ENCODE measurements at regions not wholly inside any gene's neighbourhood (a gene's known extent, or its start where the extent isn't known, plus 50 kb on each side); places are given as distances from the start of the nearest gene placed in this dataset.
"Not testable (repeated sequence)": the region's sequence is repeated elsewhere in the genome, so short reads cannot be mapped to it uniquely, and the experiment has no call there.

DNA sequence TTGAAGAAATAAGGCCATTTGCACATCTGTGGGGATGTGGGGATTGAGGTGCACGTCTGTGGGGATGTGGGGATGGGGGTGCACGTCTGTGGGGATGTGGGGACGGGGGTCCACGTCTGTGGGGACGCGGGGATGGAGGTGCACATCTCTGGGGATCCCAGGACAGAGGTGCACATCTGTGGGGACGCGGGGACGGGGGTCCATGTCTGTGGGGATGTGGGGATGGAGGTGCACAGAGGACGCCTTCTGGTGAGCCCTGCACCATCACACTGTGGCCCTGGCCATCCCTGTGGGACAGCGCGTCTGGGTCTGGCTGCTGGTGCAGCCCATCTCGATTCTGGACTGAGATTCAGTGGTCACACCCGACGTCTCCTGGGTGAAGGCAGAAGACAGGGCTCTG, 161.4 kb downstream of the LAT start:
- DNase-seq (ENCODE audit: low spot score), result no peak
- H3K4me3 Mint-ChIP-seq, result no peak overlapping the region
- peaks cover 6% of the 10 kb centered on the region for H3K36me3 Mint-ChIP-seq (ENCODE audit: low read depth)
- peaks cover 32% of the 10 kb centered on the region for H3K4me1 Mint-ChIP-seq (ENCODE audit: low read depth)
- H3K9me3 Mint-ChIP-seq, result no peaks in the 10 kb centered on the region
- no peak overlapping the region for H3K27ac Mint-ChIP-seq
- H3K27me3 Mint-ChIP-seq (ENCODE audit: insufficient read depth), result no peaks in the 10 kb centered on the region
- intact Hi-C loops (cut with micrococcal nuclease), result no loop called here

GRCh38 chr16:29145486-29146225, 160.8 kb downstream of the LAT start:
- H3K27ac Mint-ChIP-seq; H3K36me3 Mint-ChIP-seq (ENCODE audit: low read depth); H3K9me3 Mint-ChIP-seq; H3K4me3 Mint-ChIP-seq; H3K27me3 Mint-ChIP-seq (ENCODE audit: insufficient read depth); DNase-seq (ENCODE audit: low spot score); intact Hi-C loops (cut with micrococcal nuclease): not testable (repeated sequence)
- peaks cover 31% of the 10 kb centered on the region for H3K4me1 Mint-ChIP-seq (ENCODE audit: low read depth)

- H3K27ac Mint-ChIP-seq; DNase-seq (ENCODE audit: low spot score); H3K27me3 Mint-ChIP-seq (ENCODE audit: insufficient read depth); H3K4me3 Mint-ChIP-seq; intact Hi-C loops (cut with micrococcal nuclease); H3K9me3 Mint-ChIP-seq; H3K36me3 Mint-ChIP-seq (ENCODE audit: low read depth): not testable (repeated sequence)
- H3K4me1 Mint-ChIP-seq (ENCODE audit: low read depth), result peaks cover 26% of the 10 kb centered on the region
These were observed 160.2 kb downstream of the LAT start for GRCh38 chr16:29145086-29145485.

GRCh38 chr16:29144669-29145062, 159.8 kb downstream of the LAT start:
- H3K36me3 Mint-ChIP-seq (ENCODE audit: low read depth); H3K4me3 Mint-ChIP-seq; H3K27ac Mint-ChIP-seq; H3K27me3 Mint-ChIP-seq (ENCODE audit: insufficient read depth); intact Hi-C loops (cut with micrococcal nuclease); H3K9me3 Mint-ChIP-seq; DNase-seq (ENCODE audit: low spot score): not testable (repeated sequence)
- H3K4me1 Mint-ChIP-seq (ENCODE audit: low read depth), result peaks cover 21% of the 10 kb centered on the region

DNA sequence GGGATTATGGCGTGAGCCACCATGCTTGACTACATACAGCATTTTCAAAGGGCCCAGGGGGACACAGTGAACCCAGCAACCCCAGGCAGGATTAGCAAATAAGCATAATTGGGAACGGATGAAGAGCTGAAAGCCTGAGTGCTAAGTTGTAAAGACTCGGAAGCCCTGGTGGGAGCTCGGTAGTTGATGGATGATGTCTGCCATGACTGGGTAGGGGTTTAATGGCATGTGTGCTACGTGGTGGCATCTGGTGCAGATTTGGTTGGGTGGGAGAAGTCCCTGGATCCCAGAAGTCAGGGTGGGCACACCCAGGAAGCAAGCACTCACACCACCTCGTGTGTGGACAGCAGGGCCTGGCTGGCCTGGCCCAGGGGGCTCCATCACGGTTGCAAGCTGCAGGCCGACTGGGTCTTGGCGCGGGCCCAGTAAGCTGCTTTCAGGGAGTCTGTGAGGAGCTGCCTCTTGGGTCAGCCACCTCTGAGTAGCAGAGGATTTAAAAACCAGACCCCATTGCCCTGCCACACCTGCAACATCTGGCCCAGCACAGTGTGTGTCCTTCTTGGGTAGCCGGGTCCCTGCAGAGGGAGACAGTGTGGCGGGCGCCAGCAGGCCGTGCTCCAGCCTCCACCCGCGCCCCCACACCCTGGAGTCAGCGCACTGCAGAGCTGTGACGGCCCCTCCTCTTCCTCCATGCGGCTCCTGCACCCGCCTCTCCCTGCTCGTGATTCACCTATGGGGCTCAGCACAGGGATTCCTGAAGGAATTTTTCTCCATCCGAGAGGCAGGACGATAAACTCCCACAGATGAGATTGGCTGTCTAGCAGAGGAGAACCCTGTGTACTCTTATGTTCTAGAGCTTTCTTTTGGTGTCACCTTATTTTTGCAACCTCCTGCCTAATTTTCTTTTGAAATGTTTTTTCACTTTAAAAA, 159.2 kb downstream of the LAT start:
- DNase-seq (ENCODE audit: low spot score); H3K27me3 Mint-ChIP-seq (ENCODE audit: insufficient read depth); H3K27ac Mint-ChIP-seq; intact Hi-C loops (cut with micrococcal nuclease); H3K4me3 Mint-ChIP-seq; H3K36me3 Mint-ChIP-seq (ENCODE audit: low read depth); H3K9me3 Mint-ChIP-seq: not testable (repeated sequence)
- H3K4me1 Mint-ChIP-seq (ENCODE audit: low read depth), result peaks cover 15% of the 10 kb centered on the region

GRCh38 chr16:29142506-29142905, 157.7 kb downstream of the LAT start:
- H3K9me3 Mint-ChIP-seq; H3K36me3 Mint-ChIP-seq (ENCODE audit: low read depth); intact Hi-C loops (cut with micrococcal nuclease); H3K27me3 Mint-ChIP-seq (ENCODE audit: insufficient read depth); H3K27ac Mint-ChIP-seq; DNase-seq (ENCODE audit: low spot score); H3K4me3 Mint-ChIP-seq; H3K4me1 Mint-ChIP-seq (ENCODE audit: low read depth): not testable (repeated sequence)

GRCh38 chr16:29141586-29142324, 156.9 kb downstream of the LAT start:
- Mint-ChIP-seq H3K9me3 (no peaks in the 10 kb centered on the region), H3K27ac (no peak overlapping the region), H3K4me3 (no peak overlapping the region), H3K4me1 (ENCODE audit: low read depth) (peaks cover 7% of the 10 kb centered on the region), H3K36me3 (ENCODE audit: low read depth) (peaks cover 2% of the 10 kb centered on the region), H3K27me3 (ENCODE audit: insufficient read depth) (no peaks in the 10 kb centered on the region)
- intact Hi-C loops (cut with micrococcal nuclease), result no loop called here
- DNase-seq (ENCODE audit: low spot score), result no peak

- H3K4me1 Mint-ChIP-seq (ENCODE audit: low read depth); H3K9me3 Mint-ChIP-seq; intact Hi-C loops (cut with micrococcal nuclease); H3K27me3 Mint-ChIP-seq (ENCODE audit: insufficient read depth); H3K4me3 Mint-ChIP-seq; DNase-seq (ENCODE audit: low spot score); H3K36me3 Mint-ChIP-seq (ENCODE audit: low read depth); H3K27ac Mint-ChIP-seq: not testable (repeated sequence)
These were observed 156.3 kb downstream of the LAT start for GRCh38 chr16:29141121-29141520.

DNA sequence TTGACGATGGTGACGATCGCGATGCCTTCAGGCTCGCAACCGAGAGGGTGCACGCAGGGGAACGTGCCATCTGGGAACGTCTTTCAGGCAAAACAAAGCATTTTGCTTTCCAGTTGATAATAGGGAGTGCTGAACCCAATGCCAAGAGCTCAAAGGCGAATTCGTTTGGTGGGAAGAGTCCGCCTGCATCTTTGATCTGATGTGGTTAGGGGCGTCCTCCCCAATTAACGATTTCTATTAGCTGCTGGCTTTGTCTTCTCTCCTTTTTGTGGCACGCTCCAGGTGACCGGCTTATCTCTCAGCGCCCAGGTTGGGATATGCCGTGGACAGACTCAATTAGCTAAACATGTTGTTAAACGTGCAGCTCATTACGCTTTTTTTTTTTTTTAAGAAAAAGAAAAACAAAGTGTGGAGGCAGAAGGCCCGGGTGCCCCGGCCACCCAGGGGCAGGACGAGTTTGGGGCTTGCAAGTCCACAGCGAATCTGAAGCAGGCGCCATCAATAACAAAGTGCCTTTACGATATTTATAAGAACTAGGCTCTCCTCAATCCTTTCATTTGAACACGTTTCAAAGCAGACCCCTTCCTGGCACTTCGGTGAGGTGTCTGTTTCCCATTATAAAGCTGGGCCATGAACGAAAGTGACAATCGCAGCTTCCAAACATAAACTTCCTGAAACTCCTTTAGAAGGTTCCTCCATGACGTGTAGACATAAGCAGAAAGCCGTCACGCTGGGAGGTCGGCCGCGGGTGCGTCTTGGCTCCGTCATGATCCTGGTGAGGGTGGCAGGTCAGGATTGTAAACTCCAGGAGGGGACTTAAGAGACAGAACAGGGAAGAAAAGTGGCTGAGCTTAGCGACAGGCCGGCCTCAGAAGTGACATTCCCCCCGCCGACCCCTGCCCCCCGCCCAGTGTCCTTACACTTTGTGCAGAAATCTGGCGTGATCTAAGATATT, 155.3 kb downstream of the LAT start:
- DNase-seq (ENCODE audit: low spot score); H3K4me3 Mint-ChIP-seq; H3K27me3 Mint-ChIP-seq (ENCODE audit: insufficient read depth); H3K9me3 Mint-ChIP-seq; H3K27ac Mint-ChIP-seq; intact Hi-C loops (cut with micrococcal nuclease); H3K4me1 Mint-ChIP-seq (ENCODE audit: low read depth); H3K36me3 Mint-ChIP-seq (ENCODE audit: low read depth): not testable (repeated sequence)

- intact Hi-C loops (cut with micrococcal nuclease), result no loop called here
- Mint-ChIP-seq H3K9me3 (no peaks in the 10 kb centered on the region), H3K36me3 (ENCODE audit: low read depth) (no peaks in the 10 kb centered on the region), H3K4me3 (no peak overlapping the region), H3K27ac (no peak overlapping the region), H3K27me3 (ENCODE audit: insufficient read depth) (no peaks in the 10 kb centered on the region), H3K4me1 (ENCODE audit: low read depth) (no peaks in the 10 kb centered on the region)
- DNase-seq (ENCODE audit: low spot score), result no peak
These were observed 154.5 kb downstream of the LAT start for GRCh38 chr16:29139261-29139802.

DNA sequence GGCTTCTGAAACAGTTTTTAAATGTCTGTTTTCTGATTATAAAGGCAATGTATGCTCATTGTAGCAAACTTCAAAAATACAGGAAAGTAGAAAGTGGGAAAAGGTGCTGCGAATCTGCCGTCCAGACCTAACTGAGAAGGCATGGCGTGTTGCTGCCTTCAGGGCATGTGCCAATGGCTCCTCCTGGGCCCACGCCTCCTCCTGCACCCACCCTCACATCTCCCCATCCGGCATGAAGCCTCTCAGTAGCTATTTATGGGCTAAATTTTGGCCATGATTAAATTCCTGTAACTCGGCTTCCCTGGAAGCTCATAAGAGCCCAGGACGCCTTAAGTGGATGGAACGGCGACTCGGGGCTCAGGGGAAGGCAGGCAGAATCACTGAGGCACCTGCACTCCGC, 153.8 kb downstream of the LAT start:
- H3K9me3 Mint-ChIP-seq; H3K36me3 Mint-ChIP-seq (ENCODE audit: low read depth); intact Hi-C loops (cut with micrococcal nuclease); H3K4me3 Mint-ChIP-seq; H3K27me3 Mint-ChIP-seq (ENCODE audit: insufficient read depth); H3K4me1 Mint-ChIP-seq (ENCODE audit: low read depth); DNase-seq (ENCODE audit: low spot score); H3K27ac Mint-ChIP-seq: not testable (repeated sequence)
